ENCODE measurements at regions not wholly inside any gene's neighbourhood (a gene's known extent, or its start where the extent isn't known, plus 50 kb on each side); places are given as distances from the start of the nearest gene placed in this dataset.
A peak's percentile ranks its signal among the peaks of the same experiment; 100 is the strongest.

DNA sequence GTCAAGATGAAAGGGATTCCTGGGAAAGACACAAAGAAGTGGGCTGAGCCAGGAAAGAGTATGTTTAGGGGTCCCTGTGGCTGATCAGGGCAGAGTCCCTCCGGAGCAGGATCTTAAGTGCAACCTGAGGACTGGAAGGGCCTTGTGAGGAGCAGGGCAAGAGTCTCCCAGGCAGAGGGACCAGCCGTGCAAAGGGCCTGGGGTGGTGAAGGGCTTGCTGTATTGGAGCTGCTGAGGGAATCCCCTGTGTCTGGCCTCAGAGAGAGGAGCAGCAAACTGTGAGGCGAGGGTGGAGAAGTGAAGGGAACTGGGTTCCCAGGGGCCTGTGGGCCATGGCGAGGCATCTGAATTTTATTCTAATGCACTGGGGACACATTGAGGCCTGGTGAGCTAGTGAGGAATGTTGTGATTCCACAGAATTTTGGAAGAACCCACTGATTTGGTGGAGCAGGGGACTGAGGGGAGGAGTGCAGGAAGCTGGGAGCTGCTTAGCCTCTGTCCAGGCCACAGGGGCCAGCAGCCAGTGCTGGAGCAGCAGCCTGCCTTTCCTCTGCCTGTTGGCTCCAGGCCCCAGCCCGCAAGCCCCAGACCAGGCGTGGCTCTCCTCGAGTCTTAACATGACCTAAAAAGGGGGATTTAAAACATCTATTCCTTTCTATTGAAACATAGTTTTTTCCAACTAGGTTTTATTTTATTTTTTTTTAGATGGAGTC, 138.4 kb upstream of the IGFBP3 start:
- no peak overlapping the region for H3K18ac ChIP-seq (ENCODE audit: low read depth in 1 of 2, low read length in 2 of 2)
- H4K91ac ChIP-seq (ENCODE audit: low read length) = no peak overlapping the region
- no peaks in the 10 kb centered on the region for H3K27me3 ChIP-seq (ENCODE audit: control insufficient read depth in 1 of 2, insufficient read depth in 1 of 2, low read length in 2 of 2)
- H2BK12ac ChIP-seq (ENCODE audit: low read length in 2 of 2) = no peak overlapping the region
- no peak overlapping the region for H2BK15ac ChIP-seq (ENCODE audit: low read depth, poor library complexity, severe bottlenecking)
- no peak overlapping the region for H3K4ac ChIP-seq (ENCODE audit: low read depth in 1 of 2, low read length in 2 of 2)
- no peak overlapping the region for H3K4me3 ChIP-seq (ENCODE audit: insufficient read depth in 1 of 2, low read depth in 1 of 2, low read length in 2 of 2)
- DNase-seq = no peak
- H3K23ac ChIP-seq (ENCODE audit: low read length in 2 of 2) = no peak overlapping the region
- H2AFZ ChIP-seq (ENCODE audit: low read depth, low read length) = no peak overlapping the region
- H3K4me2 ChIP-seq (ENCODE audit: low read length, poor library complexity, severe bottlenecking) = no peak overlapping the region
- WGBS = 96% methylated on average over 4 of the region's 7 CpGs
- H3K4me1 ChIP-seq (ENCODE audit: control insufficient read depth, insufficient read depth, low read depth, low read length) = no peaks in the 10 kb centered on the region
- H3K9ac ChIP-seq (ENCODE audit: low read length) = no peak overlapping the region
- no peaks in the 10 kb centered on the region for H3K9me3 ChIP-seq (ENCODE audit: control insufficient read depth, low read length)
- no peak overlapping the region for H2AK5ac ChIP-seq (ENCODE audit: low read length, severe bottlenecking)
- H4K8ac ChIP-seq (ENCODE audit: low read length) = no peak overlapping the region
- H3K14ac ChIP-seq (ENCODE audit: low read length in 2 of 2) = peak overlapping the region in 1 of 2 experiments; percentile 18
- H2BK120ac ChIP-seq (ENCODE audit: low read depth, low read length) = no peak overlapping the region
- H3K79me1 ChIP-seq (replicated peaks; ENCODE audit: low read length, poor library complexity, severe bottlenecking) = no peaks in the 10 kb centered on the region
- no peak overlapping the region for H2BK5ac ChIP-seq (ENCODE audit: low read depth, low read length, poor library complexity, severe bottlenecking)
- no peaks in the 10 kb centered on the region for H3K36me3 ChIP-seq (ENCODE audit: control insufficient read depth in 1 of 2, insufficient read depth in 2 of 2, low read depth in 1 of 2, low read length in 2 of 2)
- H3K27ac ChIP-seq (ENCODE audit: low read length, poor library complexity, severe bottlenecking) = no peak overlapping the region

DNA sequence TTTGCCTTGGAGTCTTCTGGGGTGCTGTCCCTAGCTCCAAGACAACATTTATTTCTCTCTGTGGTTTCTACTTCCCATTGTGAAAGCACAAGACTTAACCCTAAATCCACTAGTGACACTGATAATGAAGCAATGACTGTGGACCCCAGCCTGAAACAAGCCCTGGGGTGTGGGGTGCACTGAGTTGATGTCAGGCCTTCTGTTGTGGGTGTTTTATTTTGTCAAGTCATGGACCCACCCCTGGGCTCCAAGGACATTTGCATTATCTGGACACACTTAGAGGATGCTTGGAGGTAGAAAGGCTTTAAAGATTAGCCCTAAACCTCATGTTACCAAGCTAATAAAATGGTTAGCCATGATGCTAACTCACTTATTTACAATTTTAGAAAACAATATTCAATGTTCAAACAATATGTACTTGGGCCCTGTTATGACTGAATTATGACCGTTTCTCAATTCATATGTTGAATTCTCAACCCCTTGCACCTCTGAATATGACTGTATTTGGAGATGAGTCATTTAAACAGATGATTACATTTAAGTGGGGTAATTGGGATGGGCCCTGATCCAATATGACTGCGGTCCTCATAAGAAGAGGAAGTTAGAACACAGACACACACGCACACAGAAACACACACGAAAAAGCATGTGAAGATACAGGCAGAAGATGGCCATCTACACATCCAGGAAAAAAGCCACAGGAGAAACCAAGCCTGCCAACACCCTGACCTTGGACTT, 137.2 kb upstream of the IGFBP3 start:
- no peak overlapping the region for H4K91ac ChIP-seq (ENCODE audit: low read length)
- H3K9me3 ChIP-seq (ENCODE audit: control insufficient read depth, low read length) = no peaks in the 10 kb centered on the region
- H3K27ac ChIP-seq (ENCODE audit: low read length, poor library complexity, severe bottlenecking) = no peak overlapping the region
- H3K79me1 ChIP-seq (replicated peaks; ENCODE audit: low read length, poor library complexity, severe bottlenecking) = no peaks in the 10 kb centered on the region
- no peak overlapping the region for H3K4ac ChIP-seq (ENCODE audit: low read depth in 1 of 2, low read length in 2 of 2)
- no peak overlapping the region for H2BK5ac ChIP-seq (ENCODE audit: low read depth, low read length, poor library complexity, severe bottlenecking)
- H2AK5ac ChIP-seq (ENCODE audit: low read length, severe bottlenecking) = no peak overlapping the region
- no peak overlapping the region for H2BK15ac ChIP-seq (ENCODE audit: low read depth, poor library complexity, severe bottlenecking)
- H3K23ac ChIP-seq (ENCODE audit: low read length in 2 of 2) = no peak overlapping the region
- H2BK12ac ChIP-seq (ENCODE audit: low read length in 2 of 2) = peak overlapping the region in 1 of 2 experiments; percentile 24
- no peak overlapping the region for H3K9ac ChIP-seq (ENCODE audit: low read length)
- no peak overlapping the region for H3K14ac ChIP-seq (ENCODE audit: low read length in 2 of 2)
- H2BK120ac ChIP-seq (ENCODE audit: low read depth, low read length) = no peak overlapping the region
- peak; percentile 9 for DNase-seq
- WGBS = 79% methylated on average over 4 of the region's 4 CpGs
- H4K8ac ChIP-seq (ENCODE audit: low read length) = no peak overlapping the region
- no peaks in the 10 kb centered on the region for H3K4me1 ChIP-seq (ENCODE audit: control insufficient read depth, insufficient read depth, low read depth, low read length)
- H3K36me3 ChIP-seq (ENCODE audit: control insufficient read depth in 1 of 2, insufficient read depth in 2 of 2, low read depth in 1 of 2, low read length in 2 of 2) = no peaks in the 10 kb centered on the region
- peak overlapping the region in 1 of 2 experiments; percentile 21 for H3K18ac ChIP-seq (ENCODE audit: low read depth in 1 of 2, low read length in 2 of 2)
- no peaks in the 10 kb centered on the region for H3K27me3 ChIP-seq (ENCODE audit: control insufficient read depth in 1 of 2, insufficient read depth in 1 of 2, low read length in 2 of 2)
- H2AFZ ChIP-seq (ENCODE audit: low read depth, low read length) = no peak overlapping the region
- H3K4me2 ChIP-seq (ENCODE audit: low read length, poor library complexity, severe bottlenecking) = no peak overlapping the region
- no peak overlapping the region for H3K4me3 ChIP-seq (ENCODE audit: insufficient read depth in 1 of 2, low read depth in 1 of 2, low read length in 2 of 2)

DNA sequence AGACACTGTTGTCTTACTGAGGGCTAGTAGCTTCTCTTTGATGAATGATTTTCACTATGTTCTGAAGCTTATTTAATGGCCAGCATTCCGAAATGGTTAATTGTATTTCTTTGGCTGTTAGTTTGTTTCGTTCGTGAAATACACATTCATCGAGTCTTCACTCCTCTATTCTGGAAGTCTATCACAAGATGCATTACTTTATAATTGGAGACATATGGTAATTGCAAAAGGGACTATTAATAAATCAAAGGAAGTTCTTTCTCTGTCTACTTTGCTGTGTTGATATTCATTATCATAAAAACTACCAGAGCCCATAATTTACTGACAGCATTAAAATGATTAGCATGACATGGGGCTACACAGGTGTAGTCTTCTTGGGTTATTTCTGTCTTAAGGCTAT, 133.8 kb upstream of the IGFBP3 start:
- no peaks in the 10 kb centered on the region for H3K4me1 ChIP-seq (ENCODE audit: control insufficient read depth, insufficient read depth, low read depth, low read length)
- no peak overlapping the region for H2BK15ac ChIP-seq (ENCODE audit: low read depth, poor library complexity, severe bottlenecking)
- 100% methylated on average over 2 of the region's 4 CpGs for WGBS
- H2BK120ac ChIP-seq (ENCODE audit: low read depth, low read length) = no peak overlapping the region
- no peak overlapping the region for H3K4me2 ChIP-seq (ENCODE audit: low read length, poor library complexity, severe bottlenecking)
- no peak overlapping the region for H3K4me3 ChIP-seq (ENCODE audit: insufficient read depth in 1 of 2, low read depth in 1 of 2, low read length in 2 of 2)
- DNase-seq = no peak
- no peaks in the 10 kb centered on the region for H3K9me3 ChIP-seq (ENCODE audit: control insufficient read depth, low read length)
- H3K23ac ChIP-seq (ENCODE audit: low read length in 2 of 2) = no peak overlapping the region
- no peak overlapping the region for H2BK12ac ChIP-seq (ENCODE audit: low read length in 2 of 2)
- H3K79me1 ChIP-seq (replicated peaks; ENCODE audit: low read length, poor library complexity, severe bottlenecking) = no peaks in the 10 kb centered on the region
- no peak overlapping the region for H3K14ac ChIP-seq (ENCODE audit: low read length in 2 of 2)
- no peak overlapping the region for H4K91ac ChIP-seq (ENCODE audit: low read length)
- H2BK5ac ChIP-seq (ENCODE audit: low read depth, low read length, poor library complexity, severe bottlenecking) = no peak overlapping the region
- H3K18ac ChIP-seq (ENCODE audit: low read depth in 1 of 2, low read length in 2 of 2) = no peak overlapping the region
- H4K8ac ChIP-seq (ENCODE audit: low read length) = no peak overlapping the region
- no peaks in the 10 kb centered on the region for H3K36me3 ChIP-seq (ENCODE audit: control insufficient read depth in 1 of 2, insufficient read depth in 2 of 2, low read depth in 1 of 2, low read length in 2 of 2)
- H3K27me3 ChIP-seq (ENCODE audit: control insufficient read depth in 1 of 2, insufficient read depth in 1 of 2, low read length in 2 of 2) = no peaks in the 10 kb centered on the region
- H2AK5ac ChIP-seq (ENCODE audit: low read length, severe bottlenecking) = no peak overlapping the region
- no peak overlapping the region for H3K9ac ChIP-seq (ENCODE audit: low read length)
- no peak overlapping the region for H3K27ac ChIP-seq (ENCODE audit: low read length, poor library complexity, severe bottlenecking)
- no peak overlapping the region for H2AFZ ChIP-seq (ENCODE audit: low read depth, low read length)
- H3K4ac ChIP-seq (ENCODE audit: low read depth in 1 of 2, low read length in 2 of 2) = no peak overlapping the region

DNA sequence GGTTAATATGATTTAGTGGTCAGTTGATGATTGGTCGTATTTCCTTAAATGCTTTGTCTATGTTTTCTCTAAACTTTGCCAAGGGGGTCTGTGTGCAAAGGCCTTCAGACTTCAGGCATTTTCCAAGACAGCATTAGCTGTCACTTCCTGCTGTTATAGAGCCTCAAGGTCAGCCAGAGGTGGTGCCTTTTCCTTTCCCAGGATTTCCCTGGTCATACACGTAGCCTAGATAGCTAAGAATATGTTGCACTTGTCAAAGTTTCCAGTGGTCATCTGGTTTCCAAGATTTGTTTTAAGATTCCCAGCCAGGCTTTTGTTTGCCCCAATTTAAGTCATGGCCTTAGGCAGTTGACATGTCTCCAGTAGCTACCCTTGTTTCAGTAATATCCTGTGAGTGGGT, 133.2 kb upstream of the IGFBP3 start:
- WGBS = 37% methylated on average over 2 of the region's 2 CpGs

More for the DNA sequence above, 133.2 kb upstream of the IGFBP3 start:
- Histone ChIP-seq H2BK12ac (ENCODE audit: low read length in 2 of 2) (no peak overlapping the region), H3K27ac (ENCODE audit: low read length, poor library complexity, severe bottlenecking) (no peak overlapping the region), H3K36me3 (ENCODE audit: control insufficient read depth in 1 of 2, insufficient read depth in 2 of 2, low read depth in 1 of 2, low read length in 2 of 2) (no peaks in the 10 kb centered on the region), H2AK5ac (ENCODE audit: low read length, severe bottlenecking) (no peak overlapping the region), H4K91ac (ENCODE audit: low read length) (no peak overlapping the region), H3K4me1 (ENCODE audit: control insufficient read depth, insufficient read depth, low read depth, low read length) (no peaks in the 10 kb centered on the region), H4K8ac (ENCODE audit: low read length) (no peak overlapping the region), H3K79me1 (replicated peaks; ENCODE audit: low read length, poor library complexity, severe bottlenecking) (no peaks in the 10 kb centered on the region), H3K4me2 (ENCODE audit: low read length, poor library complexity, severe bottlenecking) (no peak overlapping the region), H3K14ac (ENCODE audit: low read length in 2 of 2) (no peak overlapping the region), H3K4me3 (ENCODE audit: insufficient read depth in 1 of 2, low read depth in 1 of 2, low read length in 2 of 2) (no peak overlapping the region), H3K4ac (ENCODE audit: low read depth in 1 of 2, low read length in 2 of 2) (no peak overlapping the region), H2BK5ac (ENCODE audit: low read depth, low read length, poor library complexity, severe bottlenecking) (no peak overlapping the region), H3K9ac (ENCODE audit: low read length) (no peak overlapping the region), H2AFZ (ENCODE audit: low read depth, low read length) (peak overlapping the region; percentile 53), H3K9me3 (ENCODE audit: control insufficient read depth, low read length) (no peaks in the 10 kb centered on the region), H3K23ac (ENCODE audit: low read length in 2 of 2) (no peak overlapping the region), H2BK120ac (ENCODE audit: low read depth, low read length) (no peak overlapping the region), H2BK15ac (ENCODE audit: low read depth, poor library complexity, severe bottlenecking) (no peak overlapping the region), H3K27me3 (ENCODE audit: control insufficient read depth in 1 of 2, insufficient read depth in 1 of 2, low read length in 2 of 2) (no peaks in the 10 kb centered on the region), H3K18ac (ENCODE audit: low read depth in 1 of 2, low read length in 2 of 2) (no peak overlapping the region)
- peak; percentile 64 for DNase-seq

Measured in mesenchymal stem cell (in vitro differentiated cells and primary cell).